AG09309 (cell line): ENCODE measurements at regions not wholly inside any gene's neighbourhood (a gene's known extent, or its start where the extent isn't known, plus 50 kb on each side); places are given as distances from the start of the nearest gene placed in this dataset.

Experiments used
- DNase-seq: peaks from one replicate; pipeline ENCODE4 v3.0.0-alpha.2; 2010; ENCODE audit warnings: low read depth
- H3K4me3 ChIP-seq: 2 replicates; pipeline ENCODE4 v1.5.1; 2011; ENCODE audit warnings: mild to moderate bottlenecking, low read depth, low read length, moderate library complexity; ENCODE audit not compliant: control insufficient read depth
- CTCF ChIP-seq: IDR thresholded peaks from 2 replicates; pipeline ENCODE4 v1.5.1; 2011; ENCODE audit warnings: mild to moderate bottlenecking, low read depth, low read length, inconsistent platforms; ENCODE audit not compliant: insufficient read depth, control insufficient read depth; ENCODE audit errors: missing control alignments

GRCh38 chr2:234291765-234292204, 205.1 kb downstream of the ARL4C start:
- TF ChIP-seq CTCF = no peak
- H3K4me3 ChIP-seq = no peak overlapping the region
- peak; percentile 57 for DNase-seq

DNA sequence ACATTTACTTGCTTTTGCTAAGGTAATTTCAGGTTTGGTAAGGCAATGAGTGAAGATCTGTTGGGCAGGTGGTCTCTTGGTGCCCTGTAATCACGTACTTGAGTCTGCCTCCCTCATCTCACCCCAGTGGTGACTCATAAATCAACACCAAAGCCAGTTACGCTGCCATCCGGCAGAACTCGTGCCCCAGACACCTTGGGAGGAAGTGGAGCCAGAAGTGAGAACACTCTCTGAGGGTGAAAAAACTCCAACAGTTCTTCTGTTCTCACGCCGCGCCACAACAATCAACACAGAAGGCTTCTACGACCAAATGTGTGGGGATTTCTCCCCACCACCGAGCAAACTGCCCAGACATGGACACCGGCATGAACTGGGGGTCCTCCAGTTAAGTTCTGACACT, 206.2 kb downstream of the ARL4C start:
- DNase-seq = no peak
- H3K4me3 ChIP-seq = no peak overlapping the region

GRCh38 chr2:234289834-234290590, 206.9 kb downstream of the ARL4C start:
- TF ChIP-seq CTCF = no peak
- no peak overlapping the region for H3K4me3 ChIP-seq
- DNase-seq = peak; percentile 69

More for the DNA sequence above, 206.2 kb downstream of the ARL4C start:
- no peak for TF ChIP-seq CTCF

DNA sequence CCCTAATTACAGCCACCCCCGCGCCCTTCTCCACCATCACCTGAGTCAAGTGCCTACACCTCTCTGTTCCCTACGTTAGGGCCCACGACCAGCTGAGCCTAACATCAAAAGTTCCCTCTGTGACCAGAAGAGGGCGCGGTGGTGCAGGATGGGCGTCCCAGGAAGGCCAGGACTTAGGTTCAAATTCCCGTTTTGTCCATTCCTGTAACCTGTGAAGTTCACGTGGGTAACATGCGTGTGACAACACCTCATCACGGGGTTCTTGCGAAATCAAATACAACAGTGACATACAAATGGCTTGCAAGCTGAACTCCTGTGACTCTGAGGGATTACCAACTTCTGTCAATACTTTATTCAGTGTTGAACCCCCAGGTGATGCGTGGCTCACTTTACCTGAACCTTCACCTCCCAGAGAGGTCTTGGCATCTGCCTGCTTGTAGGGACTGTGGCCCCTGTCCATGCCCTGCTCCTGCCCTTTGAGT, 207.9 kb downstream of the ARL4C start:
- H3K4me3 ChIP-seq = no peak overlapping the region
- DNase-seq = no peak
- peak; percentile 74 for TF ChIP-seq CTCF

DNA sequence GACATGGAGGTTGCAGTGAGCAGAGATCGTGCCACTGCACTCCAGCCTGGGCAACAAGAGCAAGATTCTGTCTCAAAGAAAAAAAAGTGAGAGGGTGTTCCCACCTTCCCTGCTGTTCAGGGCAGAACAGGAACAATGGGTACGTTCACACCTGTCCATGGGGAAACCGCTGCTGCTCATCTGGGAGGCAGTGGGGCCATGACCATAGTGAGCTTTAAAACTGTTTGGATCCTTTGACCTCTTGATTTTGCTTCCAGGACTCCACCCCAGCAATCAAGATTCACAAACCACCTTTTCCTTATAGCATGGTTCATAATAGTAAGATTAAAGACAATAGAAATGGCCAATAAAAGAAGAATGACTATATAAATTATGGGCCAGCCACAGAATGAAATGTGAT, 209.2 kb downstream of the ARL4C start:
- no peak overlapping the region for H3K4me3 ChIP-seq
- DNase-seq = no peak
- TF ChIP-seq CTCF = no peak

- no peak for TF ChIP-seq CTCF
- no peak overlapping the region for H3K4me3 ChIP-seq
- DNase-seq = no peak
These were observed 209.9 kb downstream of the ARL4C start for GRCh38 chr2:234286956-234287355.
